ENCODE measurements at regions not wholly inside any gene's neighbourhood (a gene's known extent, or its start where the extent isn't known, plus 50 kb on each side); places are given as distances from the start of the nearest gene placed in this dataset.

- Histone ChIP-seq H3K36me3 (ENCODE audit: control insufficient read depth in 2 of 2, extremely low read depth in 1 of 2, insufficient read depth in 2 of 2, low read length in 2 of 2) (no peaks in the 10 kb centered on the region), H3K27me3 (ENCODE audit: control insufficient read depth in 2 of 2, insufficient read depth in 2 of 2, low read length in 2 of 2) (no peaks in the 10 kb centered on the region), H3K9me3 (replicated peaks; ENCODE audit: control insufficient read depth, insufficient read depth, low read length) (no peaks in the 10 kb centered on the region), H3K79me2 (ENCODE audit: control insufficient read depth, insufficient read depth, low read length) (no peaks in the 10 kb centered on the region), H3K4me3 (replicated peaks in 1 of 3; ENCODE audit: insufficient read depth in 1 of 3, low read depth in 1 of 3, low read length in 3 of 3) (no peak overlapping the region), H3K9ac (replicated peaks; ENCODE audit: extremely low read depth, insufficient read depth, low read length) (no peak overlapping the region), H3K4me1 (ENCODE audit: control insufficient read depth, extremely low read depth, insufficient read depth, low read length) (no peaks in the 10 kb centered on the region), H3K9me1 (replicated peaks; ENCODE audit: control insufficient read depth, extremely low read depth, insufficient read depth, low read length) (no peaks in the 10 kb centered on the region), H2AFZ (ENCODE audit: low read depth, low read length) (no peak overlapping the region), H4K20me1 (replicated peaks; ENCODE audit: control insufficient read depth, extremely low read depth, insufficient read depth, low read length) (no peaks in the 10 kb centered on the region), H3K27ac (ENCODE audit: insufficient read depth, low read depth, low read length) (no peak overlapping the region), H3K4me2 (ENCODE audit: insufficient read depth, low read length) (no peak overlapping the region)
- BruUV-seq (replicated peaks), result no TSS peak
- ChIA-PET CTCF (interaction anchor here (0.6 to 1.0 kb wide), 2 partner anchors 11 to 62 kb away, joined by 3 read pairs; no protein-coding TSS in a partner anchor), POLR2A (no interaction called here)
- DNase-seq (ENCODE audit: low read depth, low spot score), result no peak
- intact Hi-C loops (cut with micrococcal nuclease) (no loop called here), dilution Hi-C loops (cut with MboI; ENCODE audit: extremely low pct_ligation_motif_present, low sequenced_read_pairs) (no loop called here)
- no peak for TF ChIP-seq MYC (IDR thresholded peaks at IDR 0.05; ENCODE audit: low read depth, low read length)
- TF ChIP-seq JUN (IDR thresholded peaks at IDR 0.05; ENCODE audit: borderline replicate concordance, insufficient read depth, insufficient read length, low read depth), result no peak
- TF ChIP-seq GATA2 (IDR thresholded peaks at IDR 0.05; ENCODE audit: insufficient read depth, insufficient read length, low read depth, low read length), result no peak
- TF ChIP-seq CTCF (IDR thresholded peaks at IDR 0.05; ENCODE audit: extremely low read depth in 1 of 2, insufficient read depth in 1 of 2, low read depth in 1 of 2, low read length in 2 of 2), result no peak
- TF ChIP-seq FOS (IDR thresholded peaks at IDR 0.05; ENCODE audit: borderline replicate concordance, insufficient read depth, low read length), result no peak
- TF ChIP-seq MAX (IDR thresholded peaks at IDR 0.05; ENCODE audit: insufficient read depth, insufficient read length), result no peak
- TF ChIP-seq POLR2AphosphoS5 (IDR thresholded peaks at IDR 0.05; ENCODE audit: insufficient read depth, low read depth, low read length), result no peak
- TF ChIP-seq POLR2A (IDR thresholded peaks at IDR 0.05; ENCODE audit: low read depth, low read length), result no peak
- TF ChIP-seq EZH2 (IDR thresholded peaks at IDR 0.05; ENCODE audit: borderline replicate concordance, low read depth, low read length, severe bottlenecking), result no peak
- FAIRE-seq, result no peak
These were observed 64.3 kb upstream of the RAPGEF2 start for GRCh38 chr4:159038536-159038935.
